H9 (cell line): ENCODE measurements at regions not wholly inside any gene's neighbourhood (a gene's known extent, or its start where the extent isn't known, plus 50 kb on each side); places are given as distances from the start of the nearest gene placed in this dataset.

Experiments used
- DNase-seq: peaks from one replicate; pipeline ENCODE4 v3.0.0-alpha.2; 2017
- H2AFZ ChIP-seq: one replicate; pipeline ENCODE4 v1.6.1; 2013; ENCODE audit warnings: mild to moderate bottlenecking, low read length, control low read depth, moderate library complexity
- H2AK5ac ChIP-seq: 2 replicates; pipeline ENCODE4 v1.6.1; 2013; ENCODE audit warnings: low read length, control low read depth, mixed read lengths; ENCODE audit not compliant: insufficient read length
- H2BK120ac ChIP-seq: one replicate; pipeline ENCODE4 v1.6.1; 2013; ENCODE audit warnings: low read depth, mild to moderate bottlenecking, low read length, control low read depth, inconsistent platforms; ENCODE audit not compliant: poor library complexity, severe bottlenecking
- H2BK12ac ChIP-seq: 2 replicates; pipeline ENCODE4 v1.6.1; 2013; ENCODE audit warnings: low read length, control low read depth, mixed read lengths, low read depth; ENCODE audit not compliant: insufficient read length
- H2BK15ac ChIP-seq: 2 replicates; pipeline ENCODE4 v1.6.1; 2013; ENCODE audit warnings: low read depth, low read length, control low read depth
- H2BK20ac ChIP-seq: one replicate; pipeline ENCODE4 v1.6.1; 2013; ENCODE audit warnings: low read depth, mild to moderate bottlenecking, low read length, control low read depth, inconsistent platforms; ENCODE audit not compliant: poor library complexity, severe bottlenecking
- H2BK5ac ChIP-seq: 2 replicates; pipeline ENCODE4 v1.6.1; 2013; ENCODE audit warnings: low read length, control low read depth, mixed read lengths; ENCODE audit not compliant: insufficient read length
- H3K14ac ChIP-seq: 2 replicates; pipeline ENCODE4 v1.6.1; 2013; ENCODE audit warnings: low read length, control low read depth; ENCODE audit not compliant: insufficient read depth
- H3K18ac ChIP-seq: 2 replicates; pipeline ENCODE4 v1.6.1; 2013; ENCODE audit warnings: low read depth, mild to moderate bottlenecking, mixed read lengths, low read length, control low read depth; ENCODE audit not compliant: insufficient read length
- H3K23ac ChIP-seq: 2 replicates; pipeline ENCODE4 v1.6.1; 2013; ENCODE audit warnings: low read length, control low read depth, mixed read lengths, low read depth; ENCODE audit not compliant: insufficient read length
- H3K23me2 ChIP-seq: 2 replicates; pipeline ENCODE4 v1.6.1; 2013; ENCODE audit warnings: low read depth, mild to moderate bottlenecking, mixed read lengths, low read length, control low read depth; ENCODE audit not compliant: insufficient read length, poor library complexity, severe bottlenecking
- H3K27ac ChIP-seq: 2 replicates; pipeline ENCODE4 v1.5.1; 2013; ENCODE audit warnings: low read length, control low read depth, mixed read lengths, low read depth; ENCODE audit not compliant: insufficient read length
- H3K27me3 ChIP-seq: 2 replicates; pipeline ENCODE4 v1.6.1; 2013; ENCODE audit warnings: low read length, control low read depth, inconsistent platforms; ENCODE audit not compliant: insufficient read depth
- H3K4ac ChIP-seq: 2 replicates; pipeline ENCODE4 v1.6.1; 2013; ENCODE audit warnings: low read depth, mild to moderate bottlenecking, control low read depth, inconsistent platforms, low read length, moderate library complexity
- H3K4me1 ChIP-seq: 2 replicates; pipeline ENCODE4 v1.6.1; 2013; ENCODE audit warnings: low read length, control low read depth, inconsistent platforms; ENCODE audit not compliant: insufficient read depth
- H3K4me2 ChIP-seq: 2 replicates; pipeline ENCODE4 v1.6.1; 2013; ENCODE audit warnings: low read length, control low read depth, mixed read lengths; ENCODE audit not compliant: insufficient read length, insufficient read depth
- H3K56ac ChIP-seq: 2 replicates; pipeline ENCODE4 v1.6.1; 2013; ENCODE audit warnings: low read depth, mild to moderate bottlenecking, mixed read lengths, low read length, control low read depth; ENCODE audit not compliant: insufficient read length
- H3K79me1 ChIP-seq: 2 replicates; pipeline ENCODE4 v1.6.1; 2013; ENCODE audit warnings: low read depth, mild to moderate bottlenecking, moderate library complexity, low read length, control low read depth, inconsistent platforms; ENCODE audit not compliant: insufficient read depth, poor library complexity, severe bottlenecking
- H3K79me2 ChIP-seq: 2 replicates; pipeline ENCODE4 v1.6.1; 2013; ENCODE audit warnings: low read length, control low read depth, inconsistent platforms; ENCODE audit not compliant: insufficient read depth
- H3K9ac ChIP-seq: 2 replicates; pipeline ENCODE4 v1.6.1; 2013; ENCODE audit warnings: low read length, control low read depth, mixed read lengths; ENCODE audit not compliant: insufficient read length; ENCODE audit errors: extremely low read depth
- H3K9me3 ChIP-seq: one replicate; pipeline ENCODE4 v1.6.1; 2013; ENCODE audit warnings: low read depth, low read length, inconsistent platforms; ENCODE audit not compliant: control insufficient read depth
- H3T11ph ChIP-seq: one replicate; pipeline ENCODE4 v1.6.1; 2013; ENCODE audit warnings: mild to moderate bottlenecking, low read length, control low read depth, inconsistent platforms
- H4K20me1 ChIP-seq: one replicate; pipeline ENCODE4 v1.6.1; 2013; ENCODE audit not compliant: control insufficient read depth, insufficient read length, insufficient read depth
- H4K5ac ChIP-seq: 2 replicates; pipeline ENCODE4 v1.6.1; 2013; ENCODE audit warnings: low read depth, mild to moderate bottlenecking, mixed read lengths, low read length, control low read depth; ENCODE audit not compliant: insufficient read length
- H4K8ac ChIP-seq: replicated peaks from 2 replicates; pipeline ENCODE4 v1.6.1; 2013; ENCODE audit warnings: low read length, control low read depth, mixed read lengths, low read depth; ENCODE audit not compliant: insufficient read length
- H4K91ac ChIP-seq: 2 replicates; pipeline ENCODE4 v1.6.1; 2013; ENCODE audit warnings: low read depth, mild to moderate bottlenecking, moderate library complexity, mixed read lengths, low read length, control low read depth; ENCODE audit not compliant: insufficient read length
- H3K27ac Mint-ChIP-seq, 3 experiments: 2 replicates in 2 of 3; 3 replicates in 1 of 3; pipeline ENCODE4 v1.8.0; 2020 to 2021; ENCODE audit warnings: mixed read lengths in 3 of 3, mild to moderate bottlenecking in 1 of 3, moderate library complexity in 1 of 3
- H3K27me3 Mint-ChIP-seq: 2 replicates; pipeline ENCODE4 v1.8.0; 2021; ENCODE audit warnings: low read depth, mild to moderate bottlenecking, moderate library complexity, mixed read lengths
- H3K36me3 Mint-ChIP-seq, 3 experiments: 2 replicates in 2 of 3; 3 replicates in 1 of 3; pipeline ENCODE4 v1.8.0; 2020 to 2021; ENCODE audit warnings: low read depth in 3 of 3, mixed read lengths in 3 of 3; ENCODE audit not compliant: insufficient read depth in 1 of 3
- H3K4me1 Mint-ChIP-seq, 2 experiments: 2 replicates each; pipeline ENCODE4 v1.8.0; 2020; ENCODE audit warnings: mixed read lengths in 2 of 2
- H3K4me3 Mint-ChIP-seq, 2 experiments: 2 replicates in 1 of 2; 3 replicates in 1 of 2; pipeline ENCODE4 v1.8.0; 2020 to 2021; ENCODE audit warnings: mild to moderate bottlenecking in 2 of 2, mixed read lengths in 2 of 2, moderate library complexity in 1 of 2
- H3K9me3 Mint-ChIP-seq, 2 experiments: 2 replicates in 1 of 2; 3 replicates in 1 of 2; pipeline ENCODE4 v1.8.0; 2020; ENCODE audit warnings: mild to moderate bottlenecking in 2 of 2, mixed read lengths in 2 of 2, moderate library complexity in 1 of 2
- CTCF ChIP-seq: fragments of 200-600 bp; sonication (generic); conservative IDR thresholded peaks from 3 replicates; pipeline ENCODE4 v1.8.0; 2021; ENCODE audit warnings: antibody characterized with exemption, mild to moderate bottlenecking

- no peak overlapping the region for H4K5ac ChIP-seq
- no peak for TF ChIP-seq CTCF
- no peak overlapping the region for H2AK5ac ChIP-seq
- H4K91ac ChIP-seq = no peak overlapping the region
- Mint-ChIP-seq H3K27me3 (peaks cover 2% of the 10 kb centered on the region; the same call in 1 of the 2 replicates), H3K9me3 (no peaks in the 10 kb centered on the region), H3K27ac (no peak overlapping the region), H3K4me3 (no peak overlapping the region), H3K4me1 (no peaks in the 10 kb centered on the region), H3K36me3 (no peaks in the 10 kb centered on the region)
- H3K79me1 ChIP-seq = no peaks in the 10 kb centered on the region
- no peak overlapping the region for H2BK20ac ChIP-seq
- H2BK12ac ChIP-seq = no peak overlapping the region
- no peak overlapping the region for H3K4me2 ChIP-seq
- H3K23me2 ChIP-seq = no peaks in the 10 kb centered on the region
- no peak overlapping the region for H2BK5ac ChIP-seq
- no peak overlapping the region for H3K4ac ChIP-seq
- H3K18ac ChIP-seq = no peak overlapping the region
- H3T11ph ChIP-seq = no peak overlapping the region
- H3K9ac ChIP-seq = no peak overlapping the region
- no peak overlapping the region for H3K27ac ChIP-seq
- H3K56ac ChIP-seq = no peak overlapping the region
- no peaks in the 10 kb centered on the region for H3K79me2 ChIP-seq
- no peaks in the 10 kb centered on the region for H4K20me1 ChIP-seq
- no peaks in the 10 kb centered on the region for H3K27me3 ChIP-seq
- H3K9me3 ChIP-seq = no peaks in the 10 kb centered on the region
- H4K8ac ChIP-seq = no peak overlapping the region
- H2BK15ac ChIP-seq = no peak overlapping the region
- H2BK120ac ChIP-seq = no peak overlapping the region
- H3K14ac ChIP-seq = no peak overlapping the region
- H3K23ac ChIP-seq = no peak overlapping the region
- H3K4me1 ChIP-seq = no peaks in the 10 kb centered on the region
- H2AFZ ChIP-seq = no peak overlapping the region
- DNase-seq = no peak
Observed at GRCh38 chr6:50123688-50124087, 74.0 kb upstream of the DEFB112 start.
